Fibroblast of skin of scalp (primary cell): ENCODE measurements at regions not wholly inside any gene's neighbourhood (a gene's known extent, or its start where the extent isn't known, plus 50 kb on each side); places are given as distances from the start of the nearest gene placed in this dataset.
"Not testable (repeated sequence)": the region's sequence is repeated elsewhere in the genome, so short reads cannot be mapped to it uniquely, and the experiment has no call there.

Source experiments
- DNase-seq: peaks from one replicate; pipeline ENCODE4 v3.0.0-alpha.2; 2013

DNA sequence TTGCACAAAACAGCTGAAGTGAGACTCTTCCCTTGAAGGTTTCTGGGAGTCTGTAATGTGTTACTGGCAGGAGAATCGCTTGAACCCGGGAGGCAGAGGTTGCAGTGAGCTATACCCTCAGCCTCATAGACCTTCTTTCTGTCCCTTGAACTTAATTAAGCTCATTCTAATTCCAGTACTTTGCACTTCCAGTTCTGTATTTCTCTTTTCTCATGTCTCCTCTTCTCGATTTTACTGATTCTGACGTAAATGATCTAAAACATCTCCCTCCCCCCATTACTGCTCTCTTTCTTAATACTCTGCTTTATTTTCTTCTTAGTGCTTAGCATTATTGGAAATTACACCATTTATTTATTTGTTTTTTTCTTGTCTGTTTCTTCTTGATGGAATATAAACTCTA lies 165.4 kb upstream of the P2RY1 start:
- DNase-seq = no peak

DNA sequence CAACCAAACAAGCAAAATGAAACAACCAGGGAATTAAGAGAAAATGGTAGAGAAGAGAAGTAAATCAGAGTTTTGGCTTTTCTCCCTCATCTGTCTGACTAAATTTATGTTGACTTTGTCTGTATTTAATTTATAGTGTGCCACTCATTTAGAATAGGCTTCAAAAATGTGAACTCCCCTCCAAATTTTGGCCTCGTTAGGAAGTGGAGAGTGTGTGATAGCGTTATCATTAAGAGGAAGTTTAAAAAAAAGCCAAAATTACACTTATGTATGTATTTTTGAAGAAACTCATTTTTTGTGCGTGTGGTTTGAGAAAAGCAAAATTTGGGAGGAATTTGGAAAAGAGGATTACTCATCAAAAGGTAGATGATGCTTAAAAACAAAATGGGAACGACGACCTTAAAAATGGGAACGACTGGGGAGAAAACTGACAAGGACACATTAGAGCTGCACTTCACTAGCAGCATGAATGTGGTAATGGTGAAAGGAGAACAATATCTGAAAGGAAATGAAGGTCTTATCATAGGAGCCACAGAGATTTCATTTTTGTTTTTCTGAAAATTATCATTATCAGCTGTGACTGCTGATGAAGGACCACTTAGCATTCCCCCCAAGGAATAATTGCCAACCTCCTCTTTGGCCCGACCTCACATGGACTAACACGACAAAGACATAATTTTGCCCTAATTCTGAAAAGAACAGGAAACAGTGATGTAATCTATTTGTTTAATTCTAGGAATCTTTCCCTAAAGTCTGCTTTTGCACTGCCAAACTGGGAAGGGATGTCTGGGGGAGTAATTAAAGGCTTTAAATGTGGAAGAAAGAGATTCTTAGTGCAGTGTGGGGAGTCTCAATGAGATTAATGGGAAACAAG lies 163.2 kb upstream of the P2RY1 start:
- no peak for DNase-seq

DNA sequence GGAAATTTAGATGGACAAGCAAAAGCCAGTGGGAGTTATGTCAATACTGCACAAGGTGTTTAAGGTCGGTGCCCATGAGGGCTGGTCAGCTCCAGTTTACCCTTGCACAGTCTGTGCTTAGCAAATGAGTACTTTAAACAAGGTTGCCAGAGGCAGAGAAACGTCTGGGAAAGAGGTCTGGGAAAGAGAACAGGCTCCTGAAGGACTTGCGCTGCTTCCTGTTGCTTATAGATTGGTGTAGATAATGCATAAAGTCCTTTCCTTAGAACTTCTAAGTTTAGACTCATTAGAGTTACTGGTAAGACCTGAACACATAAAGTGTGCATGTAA lies 162.6 kb upstream of the P2RY1 start:
- no peak for DNase-seq

DNA sequence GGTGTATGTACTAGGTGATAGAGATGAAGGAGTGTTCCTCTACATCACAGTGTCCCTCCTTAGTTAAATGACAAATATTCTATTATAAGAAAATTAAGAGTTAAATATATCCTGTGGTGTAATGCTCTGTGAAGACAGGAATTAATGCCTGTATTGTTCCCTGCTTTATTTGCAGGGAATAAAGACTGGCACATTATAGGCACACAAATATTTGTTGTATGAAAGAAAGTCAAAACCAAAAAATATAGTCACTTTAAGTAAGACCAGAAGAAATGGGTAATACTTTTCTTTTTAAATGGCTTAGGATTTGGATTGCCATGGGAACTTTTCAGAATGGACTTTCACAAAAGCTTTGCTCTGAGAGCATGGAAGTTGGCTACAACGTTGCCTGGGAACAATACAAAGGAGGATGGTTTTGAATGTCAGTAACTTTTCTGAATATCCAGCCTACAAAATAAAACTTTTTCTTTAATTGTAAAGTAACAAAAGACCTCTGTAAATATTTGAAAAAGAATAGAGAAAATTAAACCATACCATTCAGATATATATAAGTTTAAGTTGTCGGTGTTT lies 158.0 kb upstream of the P2RY1 start:
- DNase-seq = no peak

DNA sequence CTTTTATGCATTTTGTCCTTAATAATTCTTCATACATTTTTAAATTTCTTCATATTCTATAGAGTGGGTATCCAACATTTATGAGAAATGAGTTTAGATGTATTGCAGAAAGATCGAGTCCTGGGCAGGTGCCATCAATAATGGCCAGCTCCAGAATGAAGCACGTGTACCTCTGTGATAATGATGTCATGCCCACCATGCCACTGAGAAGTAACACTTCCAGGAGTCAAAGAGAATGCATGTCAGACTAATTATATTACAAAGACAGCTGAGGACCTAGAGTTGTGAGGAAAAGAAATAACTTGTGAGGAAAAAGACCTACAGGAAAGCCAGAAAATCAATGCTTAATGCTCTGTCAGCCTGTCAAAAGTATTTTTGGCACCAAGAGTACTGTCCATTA lies 157.4 kb upstream of the P2RY1 start:
- DNase-seq = no peak

DNA sequence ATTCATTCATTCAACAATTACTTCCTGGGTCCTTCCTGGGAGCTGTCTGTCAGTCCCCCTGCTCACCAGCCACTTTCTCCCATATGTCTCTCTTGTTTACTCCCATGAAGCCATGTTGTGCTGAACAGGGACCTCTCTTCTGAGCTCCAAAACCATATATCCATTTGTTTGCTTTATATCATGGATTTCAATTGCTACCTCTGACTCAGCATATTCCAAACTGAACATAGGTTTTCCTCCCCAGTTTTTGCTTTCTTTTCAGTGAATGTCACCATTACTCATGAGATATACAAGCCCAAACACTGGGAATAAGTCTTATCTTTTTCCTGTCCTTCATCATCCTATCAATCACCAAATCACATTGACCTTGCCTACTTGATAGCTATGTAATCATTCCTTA lies 152.5 kb upstream of the P2RY1 start:
- DNase-seq = no peak

DNA sequence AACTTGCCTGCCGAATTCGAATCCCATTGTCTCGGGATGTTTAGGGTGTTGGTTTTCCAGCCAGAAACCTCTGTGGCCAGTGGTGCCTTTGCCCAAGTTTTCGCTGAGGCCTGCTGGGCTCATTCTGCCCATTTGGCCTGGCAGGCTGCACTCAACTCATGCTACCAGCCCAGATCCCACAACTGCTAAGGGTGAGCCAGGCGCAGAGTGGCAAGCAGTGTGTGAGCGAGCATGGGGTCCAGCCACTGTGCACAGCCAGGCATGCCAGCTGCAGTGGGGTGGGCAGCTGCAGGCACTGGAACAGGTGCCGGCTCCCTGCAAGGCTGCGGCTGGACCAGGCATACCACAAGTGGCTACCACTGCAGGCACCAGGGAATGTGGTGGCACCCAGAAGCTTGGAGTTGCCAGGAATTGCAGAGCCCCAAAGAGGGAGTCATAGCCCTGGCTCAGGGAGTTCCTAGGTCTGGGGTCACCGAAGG lies 151.4 kb upstream of the P2RY1 start:
- DNase-seq = no peak

DNA sequence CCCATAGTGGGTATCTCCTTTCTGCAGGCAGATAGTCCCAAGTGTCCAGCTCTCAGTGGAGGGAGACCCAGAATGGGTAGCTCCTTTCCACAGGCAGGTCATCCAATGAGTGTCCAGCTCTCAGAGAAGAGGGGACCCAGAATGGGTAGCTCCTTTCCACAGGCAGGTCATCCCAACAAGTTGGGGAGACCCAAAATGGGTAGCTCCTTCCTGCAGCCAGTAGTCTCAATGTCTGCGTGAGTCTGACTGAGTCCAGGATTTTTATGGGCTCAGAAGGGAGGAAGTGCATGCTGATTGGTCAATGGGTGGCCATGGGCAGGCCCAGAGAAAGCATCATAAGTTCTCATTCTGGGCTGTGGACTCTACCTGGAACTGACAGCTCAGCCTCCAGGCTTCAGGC lies 150.7 kb upstream of the P2RY1 start:
- no peak for DNase-seq

DNA sequence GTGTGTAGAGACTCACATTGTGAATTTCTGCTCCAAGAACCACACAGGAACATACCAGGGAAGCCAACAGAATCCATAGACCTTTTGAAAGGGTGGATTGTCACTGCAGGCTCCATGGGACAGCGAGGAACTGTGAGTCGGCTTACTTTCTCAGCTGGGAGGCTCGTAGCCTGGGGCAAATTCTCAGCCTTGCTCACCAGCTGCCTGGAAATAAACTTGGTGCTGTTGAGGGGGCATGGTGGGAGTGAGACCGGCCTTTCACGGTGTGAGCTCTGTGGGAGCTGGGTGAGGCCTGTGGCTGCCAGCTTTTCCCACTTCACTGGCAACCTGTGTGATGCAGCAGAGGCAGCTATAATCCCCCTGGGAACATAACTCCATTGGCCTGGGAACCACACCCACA lies 146.6 kb upstream of the P2RY1 start:
- peak; percentile 2 for DNase-seq

DNA sequence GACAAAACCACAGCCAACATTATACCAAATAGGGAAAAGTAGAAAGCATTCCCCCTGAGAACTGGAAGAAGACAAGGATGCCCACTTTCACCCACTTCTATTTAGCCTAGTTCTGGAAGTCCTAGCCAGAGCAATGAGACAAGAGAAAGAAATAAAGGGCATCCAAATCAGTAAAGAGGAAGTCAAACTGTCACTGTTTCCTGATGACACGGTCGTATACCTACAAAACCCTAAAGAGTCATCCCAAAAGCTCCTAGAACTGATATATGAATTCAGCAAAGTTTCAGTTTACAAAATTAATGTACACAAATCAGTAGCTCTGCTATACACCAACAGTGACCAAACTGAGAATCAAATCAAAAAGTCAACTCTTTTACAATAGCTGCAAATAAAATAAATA lies 142.6 kb upstream of the P2RY1 start:
- DNase-seq = not testable (repeated sequence)

DNA sequence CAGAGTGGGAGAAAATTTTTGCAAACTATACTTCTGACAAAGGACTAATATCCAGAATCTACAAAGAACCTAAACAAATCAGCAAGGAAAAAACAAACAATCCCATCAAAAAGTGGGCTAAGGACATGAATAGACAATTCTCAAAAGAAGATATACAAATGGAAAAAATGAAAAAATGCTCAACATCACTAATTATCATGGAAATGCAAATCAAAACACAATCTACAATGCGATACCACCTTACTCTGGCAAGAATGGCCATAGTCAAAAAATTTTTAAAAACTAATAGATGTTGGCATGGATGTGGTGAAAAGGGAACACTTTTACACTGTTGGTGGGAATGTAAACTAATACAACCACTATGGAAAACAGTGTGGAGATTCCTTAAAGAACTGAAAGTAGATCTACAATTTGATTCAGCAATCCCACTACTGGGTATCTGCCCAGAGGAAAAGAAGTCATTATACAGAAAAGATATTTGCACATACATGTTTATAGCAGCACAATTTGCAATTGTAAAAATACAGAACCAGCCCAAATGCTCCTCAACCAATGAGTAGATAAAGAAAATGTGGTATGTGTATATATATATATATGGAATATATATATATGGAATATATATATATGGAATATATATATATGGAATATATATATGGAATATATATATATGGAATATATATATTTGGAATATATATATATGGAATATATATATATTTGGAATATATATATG lies 141.2 kb upstream of the P2RY1 start:
- not testable (repeated sequence) for DNase-seq

DNA sequence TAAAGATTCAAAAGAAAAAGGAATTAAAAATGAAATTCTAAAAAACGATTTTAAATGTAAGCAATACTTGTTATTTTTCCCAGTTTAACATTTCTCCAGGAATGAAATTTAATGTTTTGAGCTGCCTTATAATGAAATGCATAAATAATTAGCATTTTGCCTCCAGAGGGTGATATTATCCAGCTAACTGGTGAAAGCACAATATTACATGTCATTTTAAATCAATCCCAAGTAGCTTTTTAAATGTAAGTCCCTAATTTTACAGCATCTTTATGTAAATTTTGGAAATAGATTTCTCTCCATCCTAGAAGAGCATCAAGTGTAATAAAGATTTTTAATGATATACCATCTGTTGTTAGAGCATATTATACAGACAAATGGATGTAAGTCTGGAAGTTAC lies 139.1 kb upstream of the P2RY1 start:
- DNase-seq = no peak

DNA sequence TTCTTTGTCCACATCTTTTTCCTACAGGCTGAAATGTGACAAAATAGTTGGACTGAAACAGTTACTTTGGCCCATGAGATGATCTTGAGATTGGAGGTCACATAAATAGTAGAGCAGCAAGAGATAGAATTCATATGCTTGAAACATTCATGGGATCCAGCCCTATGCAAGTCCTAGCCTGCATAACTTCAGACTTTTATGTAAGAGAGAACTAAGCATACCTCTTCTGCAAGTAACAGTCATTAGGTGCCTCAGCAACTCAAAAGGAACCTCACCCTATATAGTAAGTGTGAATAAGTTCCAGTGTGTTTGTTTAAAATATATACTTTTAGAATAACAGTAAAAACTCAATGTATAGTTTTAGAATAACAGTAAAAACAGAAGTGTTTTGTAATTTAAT lies 138.0 kb upstream of the P2RY1 start:
- no peak for DNase-seq

DNA sequence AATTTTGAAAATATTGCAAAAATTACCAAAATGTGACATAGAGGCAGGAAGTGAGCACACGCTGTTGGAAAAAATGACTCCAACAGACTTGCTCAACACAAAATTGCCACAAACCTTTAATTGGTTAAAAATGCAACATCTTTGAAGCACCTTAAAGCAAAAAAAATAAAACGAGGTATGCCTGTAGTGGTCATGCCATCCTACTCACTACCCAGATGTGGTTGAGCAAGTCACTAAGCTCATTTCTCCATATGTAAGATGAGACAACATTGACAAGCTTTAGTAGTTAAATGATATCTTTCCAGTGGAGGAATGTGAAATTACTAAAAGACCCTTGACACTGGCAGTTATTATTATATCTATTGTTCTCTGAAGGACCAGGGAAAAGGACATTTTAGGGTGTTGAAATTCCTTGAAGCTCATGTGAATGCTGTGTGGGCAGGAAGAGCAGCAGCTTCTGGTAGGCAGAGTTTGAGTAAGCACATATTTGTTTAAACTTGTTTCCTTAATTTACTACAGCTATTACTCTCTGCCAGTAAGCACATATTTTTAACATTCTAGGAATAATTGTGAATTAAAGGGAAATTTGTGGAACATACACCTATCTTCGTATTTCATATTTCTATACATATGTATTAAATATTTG lies 131.6 kb upstream of the P2RY1 start:
- no peak for DNase-seq

DNA sequence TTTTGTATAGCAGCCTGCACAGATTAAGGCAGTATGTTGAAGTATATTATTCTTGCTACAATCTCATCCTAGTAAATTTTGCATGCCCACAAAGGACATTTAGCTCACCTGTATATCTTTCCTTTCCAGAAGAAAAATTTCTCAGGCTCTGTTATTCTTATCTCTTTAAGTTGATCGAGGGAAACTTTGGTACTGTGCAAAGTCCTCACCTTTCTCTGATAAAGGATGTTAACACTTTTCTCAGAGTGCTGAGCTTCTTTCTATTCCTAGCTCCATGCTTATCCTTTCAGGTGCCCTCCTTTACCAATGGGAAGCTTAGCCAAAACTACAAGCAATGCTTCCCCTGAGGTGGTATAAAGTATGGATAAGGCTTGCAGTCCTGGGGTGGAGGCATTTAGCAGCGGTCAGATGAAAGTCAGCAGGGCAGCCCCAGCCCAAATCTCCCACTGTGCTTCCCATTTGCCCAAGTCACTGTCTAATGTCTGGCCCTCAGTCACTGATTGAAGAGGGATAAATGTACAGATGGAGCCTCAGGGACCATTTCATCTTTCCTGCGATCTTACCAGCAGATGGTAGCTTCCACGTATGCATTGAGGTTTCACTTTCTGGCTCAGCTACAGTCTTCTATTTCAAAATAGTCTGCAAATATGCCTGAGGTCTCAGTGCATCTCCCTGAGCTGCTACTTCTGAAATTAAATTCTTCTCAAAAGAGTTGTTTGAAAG lies 127.8 kb upstream of the P2RY1 start:
- no peak for DNase-seq

DNA sequence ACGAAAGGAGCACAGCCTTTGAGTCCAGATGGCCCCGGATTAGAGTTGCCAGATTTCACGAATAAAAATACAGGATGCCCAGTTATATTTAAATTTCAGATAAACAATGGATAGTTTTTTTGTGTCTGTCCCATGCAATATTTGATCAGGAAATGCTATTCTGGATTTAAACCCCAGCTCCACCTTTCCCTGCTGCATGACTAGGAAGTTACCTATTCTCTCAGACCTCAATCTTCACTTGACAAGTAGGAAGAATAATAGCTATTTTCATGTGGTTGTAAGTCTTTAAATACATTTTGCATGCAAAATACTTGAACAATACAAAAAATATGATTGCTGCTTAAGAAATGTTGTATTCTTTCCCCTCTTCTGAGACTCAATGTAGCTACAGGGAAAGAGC lies 125.3 kb upstream of the P2RY1 start:
- DNase-seq = no peak

DNA sequence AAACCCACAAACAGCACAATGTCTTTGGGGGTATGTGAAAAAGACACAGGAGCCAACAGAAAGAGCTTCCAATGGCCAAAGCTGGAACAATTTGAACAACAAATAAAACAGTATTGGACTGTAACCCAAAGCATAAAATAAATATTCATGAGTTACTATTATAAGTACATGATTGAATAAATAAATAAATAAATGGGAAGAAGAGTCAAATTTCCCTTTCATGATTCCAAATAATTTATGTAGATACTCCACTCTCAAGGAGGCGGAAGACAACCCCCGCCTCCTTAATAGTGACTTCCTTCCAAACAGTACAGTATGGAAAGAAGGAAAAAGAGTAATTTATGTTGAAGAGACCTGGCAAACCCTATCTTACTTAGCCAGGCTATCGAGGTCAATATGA lies 124.4 kb upstream of the P2RY1 start:
- DNase-seq = no peak

DNA sequence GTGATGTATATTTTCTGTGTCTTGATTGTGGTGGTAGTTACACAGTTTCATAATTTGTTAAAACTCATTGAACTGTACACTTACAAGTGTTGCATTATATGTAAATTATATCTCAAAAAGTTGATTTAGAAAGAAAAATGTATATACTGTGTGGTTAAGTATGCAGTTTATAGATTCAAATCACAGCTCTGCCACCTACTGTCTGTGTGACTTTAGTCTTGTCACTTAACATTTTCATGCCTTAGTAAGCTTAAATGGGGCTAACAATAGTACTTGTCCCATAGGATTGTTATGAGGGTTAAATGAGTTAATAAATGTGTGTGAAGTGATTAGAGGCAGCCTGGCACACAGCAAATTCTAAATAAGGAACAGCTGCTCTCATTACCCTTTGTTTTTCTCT lies 120.9 kb upstream of the P2RY1 start:
- DNase-seq = no peak

DNA sequence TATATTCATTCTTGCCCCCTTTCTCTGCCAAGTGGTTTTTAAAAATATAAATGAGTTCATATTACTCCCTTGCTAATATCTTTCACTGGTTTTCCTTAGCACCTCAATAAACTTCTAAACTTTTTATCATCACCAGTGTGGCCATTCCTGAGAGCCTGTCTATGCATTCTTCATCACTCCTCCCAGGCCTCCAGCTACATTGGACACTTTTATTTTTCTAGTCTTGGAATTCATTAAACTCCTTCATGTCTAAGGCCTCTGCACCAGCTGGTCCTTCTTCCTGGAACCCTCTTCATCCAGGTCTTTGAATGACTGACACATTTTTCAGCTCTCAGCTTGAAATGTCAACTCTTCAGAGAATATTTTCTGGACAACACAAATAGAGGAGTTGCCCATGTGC lies 120.4 kb upstream of the P2RY1 start:
- no peak for DNase-seq

DNA sequence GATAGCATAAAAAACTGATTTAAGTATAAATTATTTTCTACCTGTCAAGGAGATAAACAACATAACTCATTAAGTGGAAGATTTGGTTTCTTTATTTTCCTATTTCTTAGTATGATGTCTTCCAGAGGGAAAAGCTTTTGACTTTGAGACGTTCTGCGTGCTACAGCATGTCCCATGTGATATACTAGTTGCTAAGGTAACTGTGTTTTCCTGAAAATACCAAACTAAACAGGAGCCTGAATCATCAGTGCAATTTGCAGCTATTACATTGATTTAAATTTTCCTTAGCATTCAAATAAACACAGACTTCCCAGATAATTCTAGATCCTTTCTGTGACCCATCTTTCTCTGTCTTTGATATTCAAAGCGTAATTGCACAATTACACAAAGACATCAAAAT lies 117.7 kb upstream of the P2RY1 start:
- no peak for DNase-seq

DNA sequence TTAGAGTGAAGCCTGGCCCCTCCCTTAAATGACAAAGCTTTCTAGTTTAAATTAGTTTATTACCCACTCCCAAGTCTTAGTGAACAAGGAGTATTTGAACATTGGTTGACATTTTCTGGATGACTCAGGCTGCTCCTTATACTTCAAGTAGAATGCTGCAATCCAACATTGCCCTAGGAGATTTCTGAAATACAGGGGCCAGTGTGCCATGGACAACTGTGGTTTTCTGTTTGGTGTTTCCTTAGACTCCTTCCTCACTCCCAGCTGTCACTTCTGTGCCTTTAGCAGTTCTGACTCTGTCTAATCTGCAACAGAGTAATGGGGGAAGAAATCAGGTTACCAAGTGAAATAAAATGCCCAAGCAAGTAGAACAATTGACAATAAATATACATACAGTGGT lies 116.1 kb upstream of the P2RY1 start:
- DNase-seq = no peak

DNA sequence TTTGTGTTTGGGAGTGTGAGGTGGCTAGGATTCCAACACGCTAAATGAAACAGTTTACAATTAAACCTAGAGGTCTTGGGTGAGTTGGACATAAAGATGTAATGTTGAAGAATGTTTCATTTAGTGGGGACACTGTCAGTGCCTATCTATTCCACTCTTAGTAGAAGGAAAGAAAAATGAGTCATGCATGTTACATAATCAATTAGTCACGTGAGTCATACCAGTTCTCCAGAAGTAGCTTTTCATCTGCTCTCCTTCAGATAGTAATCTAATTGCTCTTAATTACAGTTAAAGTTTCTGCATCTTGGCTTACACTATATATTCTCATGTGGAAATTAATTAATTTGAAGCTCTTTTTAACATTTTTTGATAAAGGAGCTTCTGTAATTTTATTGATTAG lies 115.7 kb upstream of the P2RY1 start:
- DNase-seq = peak; percentile 33
